HG03066 (cell line): ENCODE measurements at regions not wholly inside any gene's neighbourhood (a gene's known extent, or its start where the extent isn't known, plus 50 kb on each side); places are given as distances from the start of the nearest gene placed in this dataset.
A peak's percentile ranks its signal among the peaks of the same experiment; 100 is the strongest.

ENCODE experiments used
- ATAC-seq: cut with Tn5 transposase; IDR thresholded peaks from one replicate; pipeline ENCODE4 v1.9.1; 2021; ENCODE audit warnings: low read depth; ENCODE audit not compliant: unreplicated experiment

- ATAC-seq: no peak
These were observed 94.6 kb upstream of the UST start for GRCh38 chr6:148652205-148652604.

- ATAC-seq: no peak
These were observed 93.6 kb upstream of the UST start for GRCh38 chr6:148653138-148653776.

- no peak for ATAC-seq
These were observed 89.8 kb upstream of the UST start for GRCh38 chr6:148657048-148657447.

GRCh38 chr6:148658681-148659430, 88.0 kb upstream of the UST start:
- ATAC-seq: no peak

GRCh38 chr6:148667395-148667794, 79.4 kb upstream of the UST start:
- ATAC-seq: no peak

GRCh38 chr6:148671085-148671484, 75.7 kb upstream of the UST start:
- no peak for ATAC-seq

GRCh38 chr6:148671952-148672351, 74.9 kb upstream of the UST start:
- ATAC-seq: no peak

GRCh38 chr6:148674306-148674705, 72.5 kb upstream of the UST start:
- ATAC-seq: no peak

- ATAC-seq: peak; percentile 87
These were observed 69.0 kb upstream of the UST start for GRCh38 chr6:148677594-148678476.

- ATAC-seq: no peak
These were observed 68.1 kb upstream of the UST start for GRCh38 chr6:148678682-148679081.

- no peak for ATAC-seq
These were observed 65.2 kb upstream of the UST start for GRCh38 chr6:148681666-148682065.

GRCh38 chr6:148682252-148682651, 64.6 kb upstream of the UST start:
- no peak for ATAC-seq

GRCh38 chr6:148682990-148683389, 63.8 kb upstream of the UST start:
- no peak for ATAC-seq

GRCh38 chr6:148689168-148689567, 57.7 kb upstream of the UST start:
- no peak for ATAC-seq

- peak; percentile 58 for ATAC-seq
These were observed 52.8 kb upstream of the UST start for GRCh38 chr6:148693882-148694484.
